MCF 10A (cell line): ENCODE measurements at regions not wholly inside any gene's neighbourhood (a gene's known extent, or its start where the extent isn't known, plus 50 kb on each side); places are given as distances from the start of the nearest gene placed in this dataset.
A peak's percentile ranks its signal among the peaks of the same experiment; 100 is the strongest.

Experiments
- BruUV-seq: library from RNA; stranded (reverse); fragments of 400-500 nt; replicated peaks from 2 replicates; lab custom pipeline; 2021; lab: Mats Ljungman, UMichigan
- CTCF ChIA-PET: fragments of 300-600 bp; sonication (Branson Sonifier 250); formaldehyde crosslinking; extraction: SDS; loops from one replicate; lab custom pipeline; 2021; ENCODE audit warnings: antibody characterized with exemption, inconsistent platforms; lab: Yijun Ruan, JAX
- POLR2A ChIA-PET: fragments of 300-600, 350-650 bp; sonication (Branson Sonifier 250); formaldehyde crosslinking; extraction: SDS; loops from one replicate; lab custom pipeline; 2020; ENCODE audit warnings: antibody characterized with exemption, inconsistent platforms; lab: Yijun Ruan, JAX
- DNase-seq: peaks from one replicate; pipeline ENCODE4 v3.0.0-alpha.2; 2018; ENCODE audit not compliant: unreplicated experiment
- H3K27ac Mint-ChIP-seq: one replicate; pipeline ENCODE4 v1.8.0; 2022; ENCODE audit warnings: mild to moderate bottlenecking, low read depth, mixed read lengths; ENCODE audit not compliant: unreplicated experiment
- H3K27me3 Mint-ChIP-seq: one replicate; pipeline ENCODE4 v1.8.0; 2022; ENCODE audit warnings: mixed read lengths; ENCODE audit not compliant: insufficient read depth, unreplicated experiment
- H3K36me3 Mint-ChIP-seq: one replicate; pipeline ENCODE4 v1.8.0; 2022; ENCODE audit warnings: mild to moderate bottlenecking, moderate library complexity, mixed read lengths; ENCODE audit not compliant: insufficient read depth, unreplicated experiment
- H3K4me1 Mint-ChIP-seq: one replicate; pipeline ENCODE4 v1.8.0; 2022; ENCODE audit warnings: mixed read lengths; ENCODE audit not compliant: insufficient read depth, unreplicated experiment
- H3K4me3 Mint-ChIP-seq: one replicate; pipeline ENCODE4 v1.8.0; 2022; ENCODE audit warnings: mild to moderate bottlenecking, moderate library complexity, mixed read lengths; ENCODE audit not compliant: unreplicated experiment
- H3K9me3 Mint-ChIP-seq: one replicate; pipeline ENCODE4 v1.8.0; 2022; ENCODE audit warnings: mixed read lengths; ENCODE audit not compliant: unreplicated experiment
- CTCF ChIP-seq: fragments of 200-600 bp; IDR thresholded peaks from one replicate; pipeline ENCODE4 v1.8.0; 2022; ENCODE audit warnings: antibody characterized with exemption, mild to moderate bottlenecking; ENCODE audit not compliant: unreplicated experiment
- intact Hi-C: fragments of 100-400 bp; cut with micrococcal nuclease; formaldehyde crosslinking; loops from 2 replicates; pipeline ENCODE4 v1.14.1; 2022

- peak overlapping the region; percentile 67 for H3K27ac Mint-ChIP-seq
- H3K36me3 Mint-ChIP-seq: no peaks in the 10 kb centered on the region
- H3K4me3 Mint-ChIP-seq: no peak overlapping the region
- intact Hi-C loops: no loop called here
- CTCF ChIA-PET: interaction anchor here (0.6 kb wide), 1 partner anchor 26 kb away, joined by 3 read pairs; no protein-coding TSS in a partner anchor
- TF ChIP-seq CTCF: no peak
- H3K9me3 Mint-ChIP-seq: no peaks in the 10 kb centered on the region
- H3K4me1 Mint-ChIP-seq: peaks cover 5% of the 10 kb centered on the region
- no peaks in the 10 kb centered on the region for H3K27me3 Mint-ChIP-seq
- BruUV-seq: no TSS peak
- POLR2A ChIA-PET: interaction anchor here (0.6 to 1.3 kb wide), 2 partner anchors 15 to 43 kb away, joined by 4 to 5 read pairs; no protein-coding TSS in a partner anchor
- no peak for DNase-seq
Observed at GRCh38 chr10:9097206-9097990, 1042.9 kb downstream of the GATA3 start.

GRCh38 chr10:9097991-9098306, 1043.5 kb downstream of the GATA3 start:
- no TSS peak for BruUV-seq
- Mint-ChIP-seq H3K9me3 (no peaks in the 10 kb centered on the region), H3K27ac (no peak overlapping the region), H3K4me3 (no peak overlapping the region), H3K27me3 (no peaks in the 10 kb centered on the region), H3K4me1 (peaks cover 5% of the 10 kb centered on the region), H3K36me3 (no peaks in the 10 kb centered on the region)
- ChIA-PET CTCF (no interaction called here), POLR2A (interaction anchor here (0.6 kb wide), 1 partner anchor 1024 kb away, joined by 3 read pairs; no protein-coding TSS in a partner anchor)
- intact Hi-C loops: no loop called here
- no peak for TF ChIP-seq CTCF
- DNase-seq: no peak

GRCh38 chr10:9102026-9102425, 1047.5 kb downstream of the GATA3 start:
- ChIA-PET CTCF (no interaction called here), POLR2A (interaction anchor here (0.6 to 0.7 kb wide), 2 partner anchors 84 to 189 kb away, joined by 3 read pairs; no protein-coding TSS in a partner anchor)
- peaks cover 5% of the 10 kb centered on the region for H3K4me1 Mint-ChIP-seq
- H3K27me3 Mint-ChIP-seq: no peaks in the 10 kb centered on the region
- no peaks in the 10 kb centered on the region for H3K36me3 Mint-ChIP-seq
- TF ChIP-seq CTCF: no peak
- DNase-seq: peak; percentile 59
- no peak overlapping the region for H3K4me3 Mint-ChIP-seq
- intact Hi-C loops: no loop called here
- H3K9me3 Mint-ChIP-seq: no peaks in the 10 kb centered on the region
- H3K27ac Mint-ChIP-seq: no peak overlapping the region
- no TSS peak for BruUV-seq

DNA sequence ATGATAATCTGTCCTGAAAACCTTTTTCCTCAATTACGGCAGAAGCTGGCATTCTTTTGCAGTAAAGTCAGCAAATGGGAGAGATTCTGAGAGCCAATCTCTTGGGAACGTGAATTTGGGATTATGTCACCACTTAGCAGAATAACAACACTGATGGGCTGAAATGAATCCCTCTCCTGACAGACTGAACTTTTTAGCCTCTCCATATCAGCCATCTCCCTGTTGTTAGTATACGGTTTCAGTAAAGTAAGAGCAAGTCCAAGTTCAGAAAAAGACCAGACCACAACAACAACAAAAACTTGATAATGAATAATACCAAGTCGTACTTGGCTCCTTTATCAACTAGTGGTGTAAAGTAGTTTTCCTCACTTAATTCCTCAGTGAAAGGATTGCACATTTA, 1048.8 kb downstream of the GATA3 start:
- intact Hi-C loops: no loop called here
- ChIA-PET CTCF (no interaction called here), POLR2A (no interaction called here)
- H3K4me1 Mint-ChIP-seq: no peaks in the 10 kb centered on the region
- H3K36me3 Mint-ChIP-seq: no peaks in the 10 kb centered on the region
- DNase-seq: no peak
- BruUV-seq: no TSS peak
- no peaks in the 10 kb centered on the region for H3K9me3 Mint-ChIP-seq
- H3K27ac Mint-ChIP-seq: no peak overlapping the region
- TF ChIP-seq CTCF: no peak
- no peaks in the 10 kb centered on the region for H3K27me3 Mint-ChIP-seq
- H3K4me3 Mint-ChIP-seq: no peak overlapping the region
